GM20000 (cell line): ENCODE measurements at regions not wholly inside any gene's neighbourhood (a gene's known extent, or its start where the extent isn't known, plus 50 kb on each side); places are given as distances from the start of the nearest gene placed in this dataset.

Source experiments
- DNase-seq: peaks from one replicate; pipeline ENCODE4 v3.0.0; 2012; ENCODE audit warnings: low spot score
- CTCF ChIP-seq: IDR thresholded peaks from 2 replicates; pipeline ENCODE4 v1.5.1; 2012; ENCODE audit warnings: mild to moderate bottlenecking, control low read depth; ENCODE audit errors: extremely low read depth, missing control alignments

GRCh38 chr10:78285226-78285625 is 251.6 kb downstream of the RPS24 start:
- TF ChIP-seq CTCF: no peak
- DNase-seq: no peak

DNA sequence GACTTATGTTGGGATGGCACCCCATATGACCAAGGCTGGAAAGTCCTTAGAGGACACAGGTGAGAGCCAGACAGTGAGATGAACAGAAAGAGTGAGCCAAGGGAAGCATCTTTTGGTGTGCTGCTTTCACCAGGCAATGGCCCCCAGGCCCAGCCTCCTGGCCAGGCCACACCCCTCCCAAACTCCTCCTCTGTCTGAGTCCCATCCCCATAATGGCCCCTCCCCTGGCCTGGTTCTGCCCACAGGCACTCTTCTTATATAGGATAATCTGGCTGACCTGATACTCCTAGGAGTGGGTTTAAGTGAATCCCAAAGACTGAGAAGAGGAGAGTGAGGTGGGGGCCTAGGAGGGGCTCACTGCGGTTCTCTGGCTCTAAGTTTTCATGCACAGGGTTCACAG is 252.5 kb downstream of the RPS24 start:
- TF ChIP-seq CTCF: no peak
- no peak for DNase-seq

- TF ChIP-seq CTCF: no peak
- no peak for DNase-seq
Observed at GRCh38 chr10:78286668-78287067, 253.0 kb downstream of the RPS24 start.

DNA sequence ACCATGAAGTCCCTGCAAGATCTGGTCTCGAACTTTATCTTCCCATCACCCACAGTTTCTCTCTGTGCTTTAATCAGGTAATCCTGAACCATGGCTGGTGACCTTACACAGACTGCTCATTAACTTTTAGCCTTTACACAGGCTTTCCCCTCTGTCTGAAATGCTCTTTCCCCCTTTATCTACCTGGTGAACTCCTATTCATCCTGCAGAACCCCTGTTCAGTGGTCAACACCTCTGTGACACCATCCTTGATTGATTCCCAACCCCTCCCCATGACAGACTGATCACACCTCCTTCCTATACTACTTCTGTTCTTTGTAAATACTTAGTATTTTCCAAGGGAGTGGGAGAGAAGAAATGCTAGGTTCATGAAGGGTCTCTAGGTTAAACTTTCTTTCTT is 254.0 kb downstream of the RPS24 start:
- no peak for TF ChIP-seq CTCF
- no peak for DNase-seq

DNA sequence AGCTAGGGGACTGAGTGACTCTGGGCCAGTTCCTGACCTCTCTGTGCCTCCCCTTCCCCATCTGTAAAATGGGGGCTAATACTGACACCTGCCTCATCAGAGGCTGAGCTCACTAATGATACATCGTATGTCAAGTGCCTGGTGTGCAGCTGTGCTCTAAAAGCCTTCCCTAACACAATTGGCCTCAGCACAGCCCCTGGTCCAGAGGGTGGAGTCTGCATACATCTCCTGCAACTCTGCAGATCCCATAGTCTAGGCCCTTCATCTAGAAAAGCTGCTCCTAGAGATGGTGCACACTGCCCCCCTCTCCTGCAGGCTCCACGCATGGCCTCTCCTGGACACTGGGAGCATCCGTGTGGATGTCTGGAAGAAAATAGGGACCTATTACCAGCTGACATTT is 255.0 kb downstream of the RPS24 start:
- DNase-seq: no peak

GRCh38 chr10:78290131-78290750 is 256.6 kb downstream of the RPS24 start:
- no peak for TF ChIP-seq CTCF
- no peak for DNase-seq

More for the DNA sequence above, 255.0 kb downstream of the RPS24 start:
- no peak for TF ChIP-seq CTCF

GRCh38 chr10:78291722-78292121 is 258.1 kb downstream of the RPS24 start:
- TF ChIP-seq CTCF: no peak
- DNase-seq: no peak
